GM11168 (cell line): ENCODE measurements at regions not wholly inside any gene's neighbourhood (a gene's known extent, or its start where the extent isn't known, plus 50 kb on each side); places are given as distances from the start of the nearest gene placed in this dataset.

Experiments
- in situ Hi-C: fragments of 300-500 bp; cut with MboI; formaldehyde crosslinking; loops from one replicate; pipeline ENCODE4 v1.12.0; 2022; ENCODE audit warnings: low sequenced_read_pairs; ENCODE audit not compliant: unreplicated experiment

DNA sequence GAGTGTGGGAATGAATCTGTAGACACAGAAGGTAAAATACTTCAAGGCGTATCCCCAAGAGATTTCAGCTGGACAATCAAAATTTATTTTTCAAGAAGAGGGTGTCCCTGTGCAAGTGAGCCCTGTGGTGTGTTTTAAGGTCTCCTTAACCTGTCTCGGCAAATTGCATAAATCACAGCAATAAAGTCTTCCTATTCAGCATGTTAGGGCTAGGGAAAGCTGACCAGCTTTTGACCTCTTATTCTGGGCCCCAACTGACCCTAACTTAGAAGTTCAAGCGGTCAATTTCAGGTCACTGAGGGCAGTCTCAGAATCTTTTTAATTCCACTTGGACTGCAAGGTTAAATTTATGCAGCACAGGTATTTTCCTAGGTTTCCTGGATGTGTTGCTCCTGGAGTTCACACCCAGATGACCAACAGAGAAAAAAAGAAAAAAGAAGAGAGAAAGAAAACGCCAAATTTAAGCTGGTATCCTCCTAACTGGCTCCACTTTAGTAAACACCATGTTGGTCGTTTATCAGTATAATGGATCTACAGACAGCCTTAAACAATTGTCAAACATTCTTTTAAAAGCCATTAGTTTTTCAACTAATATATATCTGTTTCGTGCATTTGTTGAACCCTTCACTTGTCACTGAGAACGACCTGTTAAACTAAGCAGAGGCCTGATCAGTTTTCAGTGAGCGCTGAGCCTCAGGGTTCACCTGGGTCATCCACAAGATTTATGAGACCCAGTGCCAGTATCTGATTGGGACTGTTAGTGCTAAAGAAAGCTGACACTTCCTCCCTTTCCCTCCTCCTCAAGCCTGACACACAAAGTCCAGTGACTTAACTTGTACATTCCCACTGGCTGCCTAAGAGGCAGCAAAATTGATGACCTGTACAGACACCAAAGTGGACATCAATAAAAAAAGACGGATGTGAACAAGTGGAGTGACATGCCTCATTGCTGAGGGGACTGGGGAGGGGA, 546.1 kb downstream of the NR2F1-AS1 start:
- in situ Hi-C loops, result no loop called here

DNA sequence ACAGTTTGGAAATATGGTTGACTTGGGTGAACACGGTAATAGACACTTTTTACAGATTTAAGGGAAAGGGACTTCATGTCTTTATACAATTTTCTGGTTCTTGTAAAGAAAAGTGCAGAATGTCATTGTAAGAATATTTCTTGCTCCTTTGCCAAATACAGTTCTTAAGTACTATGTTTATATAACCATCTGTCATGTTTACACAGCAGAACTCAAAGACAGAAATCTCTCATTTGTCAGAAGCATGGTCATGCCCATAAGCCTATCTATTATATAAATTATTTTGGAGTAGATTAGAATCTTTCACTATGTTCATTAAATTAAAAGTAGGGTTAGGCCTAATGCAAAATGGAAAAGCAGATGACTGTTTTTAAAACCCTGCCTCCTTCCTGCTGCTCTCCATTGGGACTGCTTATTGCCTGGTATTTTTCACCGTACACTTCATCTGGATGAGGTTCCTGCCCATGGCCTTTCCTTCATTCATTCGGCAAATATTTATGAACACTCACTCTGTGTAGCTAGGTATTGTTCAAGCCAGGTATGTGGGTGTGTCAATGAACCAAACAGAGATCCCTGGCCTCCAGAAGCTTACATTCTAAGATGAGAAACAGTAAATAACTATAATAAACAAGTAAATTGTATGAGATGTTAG, 558.1 kb downstream of the NR2F1-AS1 start:
- in situ Hi-C loops, result no loop called here

DNA sequence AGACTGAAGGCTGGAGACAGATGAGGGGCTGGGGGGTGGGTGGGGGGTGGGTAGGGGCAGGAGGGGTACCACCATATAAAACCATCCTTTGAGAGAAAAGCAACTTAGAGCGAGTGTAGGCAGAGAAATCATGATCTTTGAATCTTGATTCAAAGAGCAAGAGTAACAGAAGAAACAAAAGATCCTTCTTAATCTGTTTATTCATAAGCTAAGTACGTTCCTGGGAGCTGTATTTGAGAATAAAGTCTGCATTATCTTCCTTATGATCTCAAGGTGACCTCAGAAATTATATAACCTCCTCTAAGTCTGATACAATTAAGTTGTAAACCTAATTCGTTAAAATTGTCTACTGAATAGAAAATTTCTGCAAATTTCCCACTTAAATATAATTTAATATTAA, 558.8 kb downstream of the NR2F1-AS1 start:
- in situ Hi-C loops, result no loop called here

DNA sequence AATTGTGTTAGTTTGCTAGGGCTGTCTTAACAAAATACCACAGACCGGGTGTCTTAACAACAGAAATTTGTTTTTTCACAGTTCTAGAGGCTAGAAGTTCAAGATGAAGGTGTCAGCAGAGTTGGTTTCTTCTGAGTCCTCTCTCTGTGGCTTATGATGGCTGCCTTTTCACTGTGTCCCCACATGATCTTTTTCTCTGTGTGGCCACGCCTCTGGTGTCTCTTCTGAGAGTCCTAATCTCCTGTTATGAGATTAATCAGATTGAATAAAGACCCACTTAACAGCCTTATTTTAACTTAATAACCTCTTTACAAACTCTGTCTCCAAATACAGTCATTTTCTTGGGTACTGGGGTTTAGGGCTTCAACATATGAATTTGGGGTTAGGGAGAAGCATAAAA, 561.1 kb downstream of the NR2F1-AS1 start:
- in situ Hi-C loops, result no loop called here

DNA sequence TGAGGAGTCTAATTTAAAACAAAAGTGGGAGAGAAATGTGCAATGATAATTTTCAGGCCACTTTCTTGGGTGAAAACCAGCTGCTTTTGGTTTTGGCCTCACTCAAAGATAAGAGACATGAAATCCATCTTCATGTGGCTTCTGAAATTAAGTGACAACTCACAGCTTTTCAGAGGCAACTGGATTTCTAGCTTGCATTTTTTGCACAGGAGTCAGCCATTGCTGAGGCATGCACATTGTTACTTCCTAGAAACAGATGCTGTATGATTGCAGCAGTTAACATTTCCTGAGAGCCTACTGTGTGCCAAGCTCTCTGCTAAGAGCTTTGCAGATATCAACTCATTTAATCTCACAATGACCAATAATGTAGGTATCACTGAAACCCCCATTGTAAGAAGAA, 562.6 kb downstream of the NR2F1-AS1 start:
- in situ Hi-C loops, result no loop called here

DNA sequence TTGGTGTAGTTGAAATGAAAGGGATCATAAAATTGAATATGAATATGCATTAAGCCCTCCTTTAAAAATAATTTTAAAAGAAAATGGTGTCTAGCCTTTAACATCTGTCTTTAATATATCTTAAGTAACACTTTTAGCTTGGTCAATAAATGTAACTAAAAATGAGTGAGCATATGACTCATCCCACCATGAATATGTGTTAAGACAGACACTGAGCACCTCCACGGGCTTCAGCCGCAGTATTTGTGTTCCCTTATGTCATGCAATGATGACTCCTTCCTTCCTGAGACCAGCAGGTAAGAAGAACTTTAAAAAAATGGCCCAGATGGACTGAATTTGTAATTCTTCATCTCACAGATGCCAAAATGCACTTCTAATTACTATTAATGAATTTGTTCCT, 563.2 kb downstream of the NR2F1-AS1 start:
- in situ Hi-C loops, result no loop called here

DNA sequence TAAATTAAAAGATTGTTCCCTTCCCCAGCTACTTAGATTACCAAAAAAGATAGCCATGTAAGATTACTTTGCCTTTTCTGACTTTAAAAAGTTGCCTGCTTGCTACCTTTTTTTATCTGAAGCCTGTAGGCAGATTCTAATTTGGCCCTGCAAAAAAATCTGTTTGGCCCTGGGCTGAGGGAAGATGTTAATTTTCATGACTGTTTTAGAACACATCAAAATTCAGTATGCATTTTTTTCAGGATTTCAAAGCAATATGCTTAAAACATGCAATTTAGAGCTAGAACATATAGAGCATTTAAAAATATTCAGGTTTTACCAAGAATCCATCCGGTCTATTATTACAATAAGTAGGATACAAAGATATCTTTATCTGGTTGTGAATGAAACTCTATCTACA, 563.6 kb downstream of the NR2F1-AS1 start:
- in situ Hi-C loops, result no loop called here

DNA sequence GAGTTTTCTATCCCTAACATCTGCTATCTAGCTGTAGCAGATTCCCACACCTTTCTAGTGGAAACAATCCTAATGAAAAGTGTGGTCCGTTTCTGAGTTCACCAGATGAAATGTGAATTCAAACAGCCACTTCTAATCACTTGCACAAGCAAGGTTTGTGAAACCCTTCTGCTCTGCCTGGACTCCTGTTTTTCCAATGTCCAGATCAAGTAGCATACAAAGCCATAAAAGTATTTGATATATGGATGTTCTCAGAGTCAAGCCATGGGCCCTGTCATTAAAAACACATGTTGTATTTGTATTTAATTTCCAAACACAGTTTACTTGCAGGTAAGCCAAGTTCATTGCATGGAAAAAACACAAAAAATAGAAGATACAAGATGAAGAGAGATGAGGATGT, 570.4 kb downstream of the NR2F1-AS1 start:
- in situ Hi-C loops, result no loop called here

DNA sequence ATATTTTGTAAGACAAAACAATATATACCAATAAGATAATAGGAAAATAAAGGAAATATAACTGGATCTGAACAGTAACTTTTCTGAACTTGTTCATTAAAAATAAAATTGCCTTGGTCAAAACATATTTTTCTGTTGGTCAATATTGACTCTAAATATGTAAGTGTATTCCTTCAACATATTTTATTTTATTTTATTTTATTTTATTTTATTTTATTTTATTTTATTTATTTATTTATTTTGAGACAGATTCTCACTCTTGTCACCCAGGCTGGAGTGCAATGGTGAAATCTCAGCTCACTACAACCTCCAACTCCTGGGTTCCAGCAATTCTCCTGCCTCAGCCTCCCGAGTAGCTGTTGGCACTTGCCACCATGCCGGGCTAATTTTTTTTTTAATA, 571.0 kb downstream of the NR2F1-AS1 start:
- in situ Hi-C loops, result no loop called here

DNA sequence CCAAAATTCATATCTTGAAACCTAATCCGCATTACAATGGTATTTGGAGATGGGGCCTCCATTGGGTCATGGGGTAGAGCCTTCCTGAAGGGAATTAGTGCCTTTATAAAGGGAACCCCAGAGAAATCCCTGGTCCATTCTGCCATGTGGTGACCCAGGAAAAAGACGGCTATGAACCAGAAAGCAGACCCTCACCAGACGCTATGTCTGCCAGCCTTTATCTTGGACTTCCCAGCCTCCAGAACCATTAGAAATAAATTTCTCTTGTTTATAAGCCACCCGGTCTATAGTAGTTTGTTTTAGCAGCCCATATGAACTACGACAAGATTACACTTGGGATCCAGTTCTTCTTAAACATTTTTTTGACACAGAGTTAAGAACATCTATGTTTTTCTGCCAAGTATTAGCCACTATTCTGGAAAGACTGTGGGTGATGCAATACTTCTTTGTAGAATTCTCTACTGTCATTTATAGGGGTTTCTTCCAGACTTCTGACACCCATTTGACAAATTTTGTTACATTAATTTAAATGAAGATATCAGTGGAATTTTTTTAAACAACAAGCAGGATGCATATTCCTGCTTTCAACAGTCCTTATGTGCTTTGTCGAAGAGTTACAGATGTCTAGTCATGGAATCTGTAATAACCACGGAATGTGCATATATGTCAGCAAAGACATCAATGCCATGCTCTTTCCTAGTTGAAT, 572.4 kb downstream of the NR2F1-AS1 start:
- in situ Hi-C loops, result no loop called here

DNA sequence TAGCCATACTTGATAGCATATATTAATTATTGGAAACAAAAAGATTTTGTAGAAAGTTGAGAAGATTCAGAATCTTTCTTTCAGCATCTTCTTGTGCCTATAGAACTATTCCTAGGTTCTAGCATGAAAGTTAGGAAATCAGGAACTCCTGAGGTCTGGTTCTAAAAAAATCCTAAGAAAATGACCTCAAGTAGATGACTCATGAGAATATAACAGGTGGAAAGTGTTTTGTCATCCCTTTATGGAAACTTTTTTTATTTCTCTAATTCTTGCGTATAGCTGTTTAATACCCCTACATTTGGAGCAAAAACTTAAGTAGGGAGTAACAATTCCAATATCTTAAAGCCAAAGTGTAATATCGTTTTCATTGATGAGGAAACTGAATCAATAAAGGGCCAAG, 574.1 kb downstream of the NR2F1-AS1 start:
- in situ Hi-C loops, result no loop called here

DNA sequence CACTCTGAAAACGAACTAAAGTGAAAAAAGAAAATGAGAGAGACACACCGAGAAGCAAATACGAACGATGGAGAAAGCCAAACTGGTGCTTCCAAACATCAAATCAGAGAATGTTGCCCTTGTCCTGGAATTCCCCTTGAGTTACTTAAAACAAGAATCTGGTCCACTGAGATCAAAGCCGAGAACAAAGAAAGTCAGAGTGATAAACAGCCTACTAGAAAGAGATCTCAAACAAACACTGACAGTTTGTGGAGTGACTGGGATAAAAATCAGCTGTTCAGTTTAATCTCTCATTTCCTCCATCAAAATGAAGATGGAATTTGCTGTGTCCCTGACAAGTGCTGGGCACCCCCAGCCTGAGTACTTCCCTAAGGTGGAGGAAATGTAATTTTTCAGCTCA, 582.6 kb downstream of the NR2F1-AS1 start:
- in situ Hi-C loops, result no loop called here

DNA sequence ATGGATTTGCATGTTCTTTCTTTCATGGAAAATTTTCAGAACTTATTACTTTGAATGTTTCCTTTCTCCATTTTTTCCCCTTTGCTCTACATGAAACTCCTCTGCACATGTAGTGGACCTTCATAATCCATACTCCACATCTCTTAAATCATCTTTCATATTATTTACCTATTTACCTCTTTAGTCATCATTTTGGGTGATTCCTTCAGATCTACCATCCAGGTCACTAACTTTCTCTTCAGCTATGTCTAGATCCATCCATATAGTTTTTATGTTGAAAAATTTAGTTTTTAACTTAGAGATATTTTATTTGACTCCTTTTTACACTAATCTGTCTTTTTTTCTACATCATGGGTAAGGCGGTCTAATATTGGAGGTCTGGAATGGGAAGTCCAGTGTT, 586.6 kb downstream of the NR2F1-AS1 start:
- in situ Hi-C loops, result no loop called here

DNA sequence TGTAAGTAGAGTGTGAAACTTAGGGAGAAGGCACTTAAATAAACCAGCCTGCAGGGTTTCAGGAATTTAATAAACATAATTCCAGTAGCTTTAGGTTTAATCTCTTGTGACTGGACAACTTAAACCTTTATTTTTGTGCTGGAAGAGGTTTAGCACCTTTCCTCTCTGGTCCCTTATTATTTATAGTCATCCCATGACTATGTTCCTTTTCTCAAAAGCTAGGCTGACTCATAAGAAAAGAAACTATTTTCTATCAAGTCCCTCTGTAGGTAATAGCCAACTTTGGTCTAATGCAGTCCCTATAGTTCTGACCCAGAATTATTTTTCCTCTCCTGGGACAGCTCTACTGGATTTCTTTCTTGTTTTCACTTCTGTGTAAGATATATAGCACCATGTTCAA, 588.9 kb downstream of the NR2F1-AS1 start:
- in situ Hi-C loops, result no loop called here

DNA sequence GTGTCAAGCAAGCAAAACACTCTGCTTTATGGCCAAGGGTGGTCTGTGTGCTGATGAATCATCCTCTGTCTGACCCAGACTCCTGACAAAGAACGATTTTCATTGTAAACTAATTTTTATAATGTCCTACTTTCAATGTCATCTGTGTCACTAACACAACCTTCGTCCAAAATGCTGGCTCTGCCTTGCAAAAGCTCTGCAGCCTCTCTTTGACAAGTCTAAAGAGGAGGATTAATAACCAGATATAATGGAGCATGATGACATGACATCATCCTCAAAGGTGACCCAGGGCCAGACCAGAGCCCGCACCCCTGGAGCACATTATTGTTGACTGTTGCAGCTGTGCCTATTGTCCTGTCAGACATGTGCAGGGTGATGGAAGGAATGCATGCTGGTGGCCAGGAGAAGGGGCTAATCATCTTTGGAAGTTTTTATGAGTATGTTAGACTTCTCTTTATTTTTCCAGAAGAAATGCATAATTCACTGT, 589.4 kb downstream of the NR2F1-AS1 start:
- in situ Hi-C loops, result no loop called here

DNA sequence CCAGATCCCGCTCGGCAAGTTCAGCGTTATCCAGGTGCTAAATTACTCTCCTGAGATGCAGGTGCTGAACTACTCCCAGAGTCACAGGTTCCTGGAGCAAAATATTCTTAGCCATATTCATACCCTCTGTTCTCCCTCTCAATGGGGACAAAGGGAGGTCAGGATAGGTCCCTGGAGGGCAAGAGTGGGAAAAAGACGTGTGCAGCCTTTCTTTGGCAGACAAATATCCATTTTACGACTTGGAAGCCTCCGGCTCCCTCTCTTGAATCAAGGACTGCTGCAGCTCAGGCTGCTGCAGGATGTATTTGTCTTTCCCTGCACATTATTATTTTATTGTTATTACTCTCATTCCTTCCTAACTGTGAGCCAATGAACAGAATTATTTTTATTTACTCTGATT, 590.2 kb downstream of the NR2F1-AS1 start:
- in situ Hi-C loops, result no loop called here

DNA sequence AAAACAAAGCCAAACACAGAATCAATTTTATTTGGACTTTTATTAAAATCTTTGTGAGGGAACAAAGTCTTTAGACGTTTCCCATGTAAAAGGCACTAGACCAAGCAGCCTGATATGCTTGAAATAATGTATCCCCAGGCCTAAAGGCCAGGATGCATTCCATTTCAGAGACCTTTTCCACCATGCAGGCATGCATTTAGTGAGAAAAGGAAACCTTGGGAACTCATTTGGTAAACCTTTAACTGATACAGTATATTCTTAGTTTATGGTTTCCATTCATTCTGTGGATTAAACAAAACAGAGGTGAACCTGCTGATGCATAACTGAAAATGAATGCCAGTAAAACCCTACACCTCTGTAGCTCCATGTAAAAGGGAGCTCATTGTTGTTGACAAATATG, 600.0 kb downstream of the NR2F1-AS1 start:
- in situ Hi-C loops, result no loop called here

DNA sequence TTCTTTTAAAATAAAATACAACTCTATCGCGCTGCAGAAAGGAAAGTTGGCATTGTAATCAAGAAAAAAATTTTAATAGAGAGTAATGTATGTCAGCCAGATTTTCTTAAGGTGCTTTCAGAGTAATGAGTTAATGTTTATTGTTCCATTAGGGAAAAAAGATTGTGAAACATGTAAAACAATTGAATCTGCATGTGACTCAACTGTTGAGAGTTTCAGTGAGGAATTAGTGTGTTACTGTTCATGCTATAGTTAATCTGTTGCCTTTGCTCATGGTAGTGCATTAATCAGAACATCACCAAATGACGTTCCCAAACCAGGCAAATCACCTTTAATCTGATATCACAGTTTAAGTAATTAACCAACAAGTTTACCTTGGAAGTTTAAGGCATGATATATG, 600.5 kb downstream of the NR2F1-AS1 start:
- in situ Hi-C loops, result no loop called here

DNA sequence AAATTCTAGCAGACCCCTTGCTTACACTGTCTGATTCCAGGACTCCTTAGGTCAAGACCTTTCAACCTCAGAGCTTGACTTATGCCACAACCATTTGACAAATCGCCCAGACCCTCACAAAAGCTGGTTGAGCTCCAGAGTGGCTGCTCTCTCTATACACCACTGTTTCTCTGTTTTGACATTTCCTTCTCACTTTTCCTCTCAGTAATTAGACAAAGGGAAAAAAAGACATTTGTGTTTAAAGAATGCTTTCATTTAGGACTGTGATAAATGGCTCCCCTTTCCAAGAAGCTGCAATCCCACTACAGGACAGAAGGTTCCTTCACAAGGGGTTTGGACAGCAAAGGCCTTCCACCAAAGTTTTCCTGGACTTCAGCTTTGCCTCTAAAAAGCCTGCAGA, 601.3 kb downstream of the NR2F1-AS1 start:
- in situ Hi-C loops, result no loop called here

DNA sequence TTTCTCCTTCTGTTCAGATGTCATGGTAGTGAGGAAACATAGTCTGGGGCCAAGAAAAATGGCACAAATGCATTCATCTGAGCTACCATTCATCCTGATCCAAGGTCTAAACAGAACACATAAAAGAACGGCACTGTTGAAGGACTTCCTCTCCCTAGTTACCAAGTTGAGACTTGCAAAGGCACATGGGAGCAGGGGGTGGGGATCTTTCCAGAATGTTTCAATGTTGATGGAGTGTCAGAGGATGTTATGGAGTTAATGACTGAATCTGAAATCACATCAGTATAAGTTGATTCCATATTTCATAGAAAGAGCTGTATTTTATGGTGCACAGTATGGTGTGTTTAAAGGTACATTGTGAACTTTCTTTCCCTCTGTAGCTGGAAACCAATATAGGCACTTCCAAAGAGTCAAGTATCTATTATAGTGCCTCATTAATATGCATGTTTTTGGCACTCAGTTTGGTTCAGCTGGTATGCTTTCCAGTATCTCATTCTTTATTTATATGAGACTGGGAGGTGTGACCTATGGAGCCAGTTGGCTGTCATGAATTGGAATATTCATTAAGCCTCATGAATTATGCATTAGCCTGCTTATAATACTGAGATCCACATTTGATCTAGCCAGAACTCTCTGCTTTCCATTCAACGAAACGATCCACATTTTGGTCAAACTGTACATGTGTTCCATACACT, 603.0 kb downstream of the NR2F1-AS1 start:
- in situ Hi-C loops, result no loop called here
